HepG2 (cell line): ENCODE measurements at regions not wholly inside any gene's neighbourhood (a gene's known extent, or its start where the extent isn't known, plus 50 kb on each side); places are given as distances from the start of the nearest gene placed in this dataset.

Experiments
- ATAC-seq: fragments of 200-7000 bp; cut with Tn5 transposase; 3 replicates; pipeline ENCODE4 v1.9.1; 2020; ENCODE audit warnings: mild to moderate bottlenecking, moderate library complexity
- BruUV-seq: library from RNA; stranded (reverse); fragments of 400-500 nt; replicated peaks from 2 replicates; lab custom pipeline; 2021; lab: Mats Ljungman, UMichigan
- CTCF ChIA-PET: fragments of 300-600 bp; formaldehyde crosslinking; extraction: SDS; loops from one replicate; lab custom pipeline; 2021; ENCODE audit warnings: low total read pairs, inconsistent platforms, low intra/inter-chr PET ratio; lab: Yijun Ruan, JAX
- POLR2A ChIA-PET: fragments of 350-600 bp; sonication (Branson Sonifier 250); formaldehyde crosslinking; loops from one replicate; lab custom pipeline; 2020; ENCODE audit warnings: antibody characterized with exemption, inconsistent platforms; lab: Yijun Ruan, JAX
- DNase-seq: peaks from one replicate; pipeline ENCODE4 v3.0.0-alpha.2; 2015; ENCODE audit warnings: low spot score
- FAIRE-seq: peaks from 3 replicates; lab custom pipeline; 2011; peaks lifted over from hg19 to GRCh38; lab: Jason Lieb, UNC
- H2AFZ ChIP-seq: one replicate; pipeline ENCODE4 v1.6.1; 2011; ENCODE audit warnings: low read length, inconsistent platforms
- H3K27ac ChIP-seq: fragments of 300-600 bp; 3 replicates; pipeline ENCODE4 v1.8.0; 2011; ENCODE audit warnings: mixed run types, mild to moderate bottlenecking, mixed read lengths, low read length, inconsistent platforms; ENCODE audit not compliant: insufficient read depth; ENCODE audit errors: extremely low read length
- H3K27me3 ChIP-seq, 2 experiments: fragments of 200-600 bp in 1 of 2; 2 replicates in 1 of 2; 3 replicates in 1 of 2; pipeline versions ENCODE4 v1.6.0 to v1.8.0; 2011; ENCODE audit warnings: low read length in 2 of 2, mild to moderate bottlenecking in 2 of 2, moderate library complexity in 2 of 2, inconsistent platforms in 1 of 2; ENCODE audit not compliant: insufficient read depth in 2 of 2, control insufficient read depth in 1 of 2
- H3K36me3 ChIP-seq, 2 experiments: fragments of 200-600 bp in 1 of 2; replicated peaks in 1 of 2; 2 replicates in 1 of 2; 3 replicates in 1 of 2; pipeline versions ENCODE4 v1.5.1 to v1.8.0; 2011; ENCODE audit warnings: low read length in 2 of 2, inconsistent platforms in 1 of 2; ENCODE audit not compliant: insufficient read depth in 2 of 2, control insufficient read depth in 1 of 2
- H3K4me1 ChIP-seq: 2 replicates; pipeline ENCODE4 v1.5.1; 2012; ENCODE audit warnings: low read length, inconsistent platforms; ENCODE audit not compliant: insufficient read depth
- H3K4me2 ChIP-seq: 2 replicates; pipeline ENCODE4 v1.6.0; 2011; ENCODE audit warnings: low read depth, low read length, inconsistent platforms
- H3K4me3 ChIP-seq, 3 experiments: fragments of 200-600 bp in 1 of 3; sonication (generic), shearing (Covaris generic) in 1 of 3; replicated peaks in 1 of 3; 2 replicates each; pipeline ENCODE4 v1.5.1; 2011 to 2016; ENCODE audit warnings: low read length in 3 of 3, inconsistent platforms in 2 of 3, low read depth in 2 of 3, mild to moderate bottlenecking in 2 of 3, control low read depth in 1 of 3, mixed read lengths in 1 of 3; ENCODE audit not compliant: insufficient read depth in 1 of 3
- H3K79me2 ChIP-seq: one replicate; pipeline ENCODE4 v1.6.1; 2011; ENCODE audit warnings: low read length, inconsistent platforms; ENCODE audit not compliant: insufficient read depth
- H3K9ac ChIP-seq: 2 replicates; pipeline ENCODE4 v1.6.0; 2011; ENCODE audit warnings: mild to moderate bottlenecking, low read depth, low read length, inconsistent platforms; ENCODE audit not compliant: insufficient read depth
- H3K9me3 ChIP-seq: 2 replicates; pipeline ENCODE4 v1.5.1; 2012; ENCODE audit warnings: mild to moderate bottlenecking, low read length
- H4K20me1 ChIP-seq: 2 replicates; pipeline ENCODE4 v1.6.0; 2011; ENCODE audit warnings: inconsistent platforms, mild to moderate bottlenecking, low read length, moderate library complexity; ENCODE audit not compliant: insufficient read depth
- AHR ChIP-seq: IDR thresholded peaks from 2 replicates; pipeline ENCODE4 v1.6.1; 2018; ENCODE audit warnings: missing genetic modification reagents, missing compliant biosample characterization
- ARNT ChIP-seq: fragments of 450-650 bp; IDR thresholded peaks from 2 replicates; pipeline ENCODE4 v1.6.1; 2017
- HHEX ChIP-seq: IDR thresholded peaks from 2 replicates; pipeline ENCODE4 v1.6.1; 2016; ENCODE audit warnings: control low read depth
- HNF4A ChIP-seq: sonication (generic); formaldehyde crosslinking; IDR thresholded peaks from 2 replicates; pipeline ENCODE4 v1.4.0; 2020; ENCODE audit warnings: missing genetic modification reagents
- NRL ChIP-seq: sonication (generic); formaldehyde crosslinking; IDR thresholded peaks from 2 replicates; pipeline ENCODE4 v1.5.0; 2020; ENCODE audit warnings: missing genetic modification reagents, mild to moderate bottlenecking, moderate library complexity, borderline replicate concordance
- SMARCE1 ChIP-seq: fragments of 450-650 bp; IDR thresholded peaks from 2 replicates; pipeline ENCODE4 v1.6.1; 2017; ENCODE audit warnings: borderline replicate concordance
- ZBTB42 ChIP-seq: sonication (generic); formaldehyde crosslinking; IDR thresholded peaks from 2 replicates; pipeline ENCODE4 v1.5.0; 2020; ENCODE audit warnings: mild to moderate bottlenecking, missing genetic modification reagents
- ZFP37 ChIP-seq: sonication (generic); formaldehyde crosslinking; IDR thresholded peaks from 2 replicates; pipeline ENCODE4 v1.4.0; 2020; ENCODE audit warnings: missing genetic modification reagents, borderline replicate concordance
- ZNF143 ChIP-seq: sonication (generic); formaldehyde crosslinking; IDR thresholded peaks from 2 replicates; pipeline ENCODE4 v1.4.0; 2020; ENCODE audit warnings: missing genetic modification reagents
- ZNF263 ChIP-seq: sonication (generic); formaldehyde crosslinking; IDR thresholded peaks from 2 replicates; pipeline ENCODE4 v1.4.0; 2020; ENCODE audit warnings: missing genetic modification reagents
- ZNF33A ChIP-seq: sonication (generic); formaldehyde crosslinking; IDR thresholded peaks from 2 replicates; pipeline ENCODE4 v1.5.1; 2020; ENCODE audit warnings: missing genetic modification reagents, mild to moderate bottlenecking, moderate library complexity, borderline replicate concordance
- ZNF44 ChIP-seq: sonication (generic); formaldehyde crosslinking; IDR thresholded peaks from 2 replicates; pipeline ENCODE4 v1.5.1; 2020; ENCODE audit warnings: mild to moderate bottlenecking, missing genetic modification reagents
- ZNF607 ChIP-seq: sonication (generic); formaldehyde crosslinking; IDR thresholded peaks from 2 replicates; pipeline ENCODE4 v1.5.1; 2020; ENCODE audit warnings: missing genetic modification reagents, mild to moderate bottlenecking, borderline replicate concordance
- ZNF75D ChIP-seq: sonication (generic); formaldehyde crosslinking; IDR thresholded peaks from 2 replicates; pipeline ENCODE4 v1.8.1; 2023; ENCODE audit warnings: missing genetic modification reagents, mild to moderate bottlenecking, borderline replicate concordance
- ZNF790 ChIP-seq: sonication (generic); formaldehyde crosslinking; IDR thresholded peaks from 2 replicates; pipeline ENCODE4 v1.8.0; 2022; ENCODE audit warnings: missing genetic modification reagents, mild to moderate bottlenecking, borderline replicate concordance
- WGBS: methylation state at CpG from one replicate; pipeline ENCODE4 v1.1.6; 2017; ENCODE audit warnings: low lambda C conversion rate; 5-methylcytosine and 5-hydroxymethylcytosine counted together
- in situ Hi-C: cut with HindIII; loops from 2 replicates; pipeline ENCODE4 v1.10.0; 2017; ENCODE audit warnings: low pct_unique_long_range_greater_than_20kb; ENCODE audit not compliant: extremely low pct_ligation_motif_present
- intact Hi-C: fragments of 100-400 bp; cut with micrococcal nuclease; formaldehyde crosslinking; loops from one replicate; pipeline ENCODE4 v1.10.0; 2022; ENCODE audit not compliant: unreplicated experiment

- peaks cover 27% of the 10 kb centered on the region for H3K9me3 ChIP-seq
- whole genome bisulfite sequencing: under 1% methylated on average over 3 of the region's 3 CpGs
- no peak overlapping the region for H3K4me3 ChIP-seq
- ATAC-seq: no peak
- no peak overlapping the region for H3K4me2 ChIP-seq
- H3K79me2 ChIP-seq: no peaks in the 10 kb centered on the region
- CTCF ChIA-PET: no interaction called here
- POLR2A ChIA-PET: no interaction called here
- intact Hi-C loops: no loop called here
- H3K27me3 ChIP-seq: no peaks in the 10 kb centered on the region
- no peaks in the 10 kb centered on the region for H3K36me3 ChIP-seq
- no peak for FAIRE-seq
- H3K4me1 ChIP-seq: no peaks in the 10 kb centered on the region
- H3K9ac ChIP-seq: no peak overlapping the region
- no peak overlapping the region for H2AFZ ChIP-seq
- no peaks in the 10 kb centered on the region for H4K20me1 ChIP-seq
- in situ Hi-C loops: no loop called here
- BruUV-seq: no TSS peak
- no peak for DNase-seq
- H3K27ac ChIP-seq: no peak overlapping the region
- TF ChIP-seq ZNF143 (no peak), ZNF263 (no peak), ZNF33A (CRISPR knock-in tag) (no peak), AHR (CRISPR knock-in tag) (no peak), SMARCE1 (no peak), ZNF790 (CRISPR knock-in tag) (no peak), ARNT (no peak), HHEX (CRISPR knock-in tag) (no peak), ZBTB42 (CRISPR knock-in tag) (no peak), ZNF44 (CRISPR knock-in tag) (no peak), ZFP37 (CRISPR knock-in tag) (no peak)
Measured at GRCh38 chr14:48967419-48967818, 618.8 kb downstream of the RPS29 start.

- no peaks in the 10 kb centered on the region for H3K36me3 ChIP-seq
- H3K4me3 ChIP-seq: no peak overlapping the region
- H3K9ac ChIP-seq: no peak overlapping the region
- H2AFZ ChIP-seq: no peak overlapping the region
- no peak overlapping the region for H3K27ac ChIP-seq
- no peak overlapping the region for H3K4me2 ChIP-seq
- CTCF ChIA-PET: no interaction called here
- BruUV-seq: no TSS peak
- H3K27me3 ChIP-seq: no peaks in the 10 kb centered on the region
- peak; percentile 75 for ATAC-seq
- TF ChIP-seq HNF4A (0 out of 2 replicates have a peak, but pooled peaks have one; percentile 5), ZNF607 (CRISPR knock-in tag) (no peak), NRL (CRISPR knock-in tag) (no peak), ARNT (no peak), ZNF75D (CRISPR knock-in tag) (no peak)
- TF ChIP-seq, all 625 proteins: peak for 1
- intact Hi-C loops: no loop called here
- 8% methylated on average over 3 of the region's 3 CpGs for WGBS
- in situ Hi-C loops: no loop called here
- Histone ChIP-seq H3K79me2 (no peaks in the 10 kb centered on the region), H4K20me1 (no peaks in the 10 kb centered on the region), H3K4me1 (no peaks in the 10 kb centered on the region), H3K9me3 (peaks cover 45% of the 10 kb centered on the region)
- DNase-seq (peak; percentile 3), FAIRE-seq (no peak)
- POLR2A ChIA-PET: no interaction called here
Measured at GRCh38 chr14:48963231-48963790, 622.9 kb downstream of the RPS29 start.
